ENCODE measurements at regions not wholly inside any gene's neighbourhood (a gene's known extent, or its start where the extent isn't known, plus 50 kb on each side); places are given as distances from the start of the nearest gene placed in this dataset.

- no peak for DNase-seq
These were observed 206.6 kb upstream of the GPR26 start for GRCh38 chr10:123459371-123460091.

GRCh38 chr10:123462246-123462645 lies 203.9 kb upstream of the GPR26 start:
- DNase-seq = no peak

- no peak for DNase-seq
These were observed 203.4 kb upstream of the GPR26 start for GRCh38 chr10:123462756-123463155.

- DNase-seq = no peak
These were observed 203.0 kb upstream of the GPR26 start for GRCh38 chr10:123463181-123463580.

DNA sequence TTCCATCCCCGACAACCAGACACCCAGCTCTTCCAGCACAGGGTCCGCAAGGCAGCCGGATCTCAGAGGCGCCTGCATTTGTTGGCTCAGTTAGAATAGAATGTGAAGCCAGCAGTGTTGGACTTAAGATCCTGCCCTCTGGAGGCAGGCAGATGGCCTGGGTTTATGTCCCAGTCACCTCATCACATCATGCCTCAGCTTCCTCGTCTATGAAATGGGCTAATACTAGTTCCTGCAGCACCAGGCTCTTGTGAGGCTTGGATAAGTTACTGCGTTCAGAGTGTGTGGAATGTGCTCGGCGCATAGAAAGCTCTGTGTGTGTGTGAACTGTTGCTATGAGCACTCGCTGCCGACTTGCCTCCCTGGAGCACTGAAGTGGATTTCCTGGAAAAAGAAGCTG lies 202.5 kb upstream of the GPR26 start:
- no peak for DNase-seq

DNA sequence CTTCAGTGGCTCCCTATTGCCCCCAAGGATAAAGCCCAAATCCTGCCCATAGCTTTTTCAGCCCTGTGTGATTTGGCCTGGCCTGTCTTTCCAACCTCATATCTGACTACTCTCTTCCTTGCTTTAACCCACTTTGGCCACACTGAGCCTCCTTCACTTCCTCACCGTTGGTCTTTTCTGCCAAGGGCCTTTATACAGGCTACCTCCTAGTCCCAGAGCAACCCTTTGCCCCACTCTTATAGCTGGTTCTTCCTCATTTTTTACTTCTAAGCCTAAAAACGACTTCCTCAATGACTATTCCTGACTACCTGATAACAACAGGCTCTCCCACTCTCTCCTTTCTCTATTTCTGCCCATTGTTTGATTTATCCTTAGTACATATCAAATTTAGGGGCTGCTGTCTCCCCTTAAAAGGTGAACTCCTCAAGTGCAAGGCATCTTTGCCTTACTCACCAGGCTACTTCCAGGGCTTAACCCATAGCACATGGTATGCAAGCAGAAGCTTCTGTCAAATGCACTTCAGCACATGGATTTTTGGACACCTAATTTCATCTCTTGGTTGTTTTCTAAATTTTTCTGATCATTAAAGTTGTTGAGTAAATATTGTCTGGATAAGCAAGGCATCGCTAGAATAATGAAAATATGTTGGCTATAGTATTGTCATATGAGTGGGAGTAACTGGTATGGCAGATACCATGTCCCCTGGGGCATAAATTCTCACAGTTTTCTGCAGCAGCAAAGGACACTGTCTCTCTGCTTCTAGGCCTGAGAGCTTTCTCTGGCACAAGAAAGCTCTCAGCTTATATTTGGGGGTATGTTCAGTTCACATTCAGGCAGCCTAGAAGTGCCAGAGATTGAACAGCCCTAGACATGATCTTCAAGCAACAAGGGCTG lies 201.5 kb upstream of the GPR26 start:
- DNase-seq = no peak

DNA sequence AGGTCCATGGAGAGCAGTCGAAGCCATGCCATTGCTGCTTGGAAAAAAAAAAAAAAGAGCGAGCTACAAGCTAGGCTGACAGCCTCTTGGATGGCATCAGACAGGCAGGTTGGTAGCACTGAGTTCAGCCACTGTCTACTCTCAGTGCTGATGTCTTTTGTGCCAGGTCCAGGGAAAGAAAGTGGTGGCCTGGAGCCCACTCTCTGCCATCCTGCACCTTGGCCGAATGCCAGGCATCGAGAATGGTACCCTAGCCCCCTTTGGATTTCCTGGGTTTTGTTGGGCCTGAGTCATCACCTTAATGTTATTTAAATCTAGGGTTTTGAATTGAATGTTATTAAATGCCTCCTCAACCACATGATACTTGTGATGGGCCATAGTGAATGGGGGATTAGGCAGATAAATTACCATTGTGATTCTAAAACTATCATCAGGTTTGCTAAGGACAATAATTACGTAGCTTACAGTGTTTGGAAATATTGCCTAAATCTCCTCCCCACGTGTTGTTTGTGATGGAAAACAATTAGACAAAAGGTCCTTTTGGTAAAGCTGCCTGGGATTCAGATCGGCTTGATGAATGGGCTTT lies 195.7 kb upstream of the GPR26 start:
- DNase-seq = no peak

- no peak for DNase-seq
These were observed 194.3 kb upstream of the GPR26 start for GRCh38 chr10:123471811-123472210.

GRCh38 chr10:123472606-123473005 lies 193.5 kb upstream of the GPR26 start:
- peak; percentile 15 for DNase-seq

- DNase-seq = no peak
These were observed 191.5 kb upstream of the GPR26 start for GRCh38 chr10:123474700-123475099.

DNA sequence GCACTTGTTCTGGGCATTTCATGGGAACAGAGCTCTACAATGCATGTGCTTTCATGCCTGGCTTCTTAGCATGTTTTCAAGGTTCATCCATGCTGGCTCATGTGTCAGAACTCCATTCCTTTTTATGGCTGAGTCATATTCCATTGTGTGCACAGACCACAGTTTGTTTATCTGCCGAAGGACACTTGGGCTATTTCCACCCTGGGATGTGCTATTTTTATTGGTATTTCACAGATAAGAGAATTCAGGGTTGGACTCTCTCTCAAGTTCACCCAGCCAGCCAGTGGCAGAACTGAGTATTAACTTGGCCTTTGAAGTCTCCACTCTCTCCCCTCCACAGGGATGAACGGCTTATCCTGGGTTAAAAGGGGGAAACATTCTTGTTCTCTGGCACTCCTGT lies 190.7 kb upstream of the GPR26 start:
- DNase-seq = no peak

DNA sequence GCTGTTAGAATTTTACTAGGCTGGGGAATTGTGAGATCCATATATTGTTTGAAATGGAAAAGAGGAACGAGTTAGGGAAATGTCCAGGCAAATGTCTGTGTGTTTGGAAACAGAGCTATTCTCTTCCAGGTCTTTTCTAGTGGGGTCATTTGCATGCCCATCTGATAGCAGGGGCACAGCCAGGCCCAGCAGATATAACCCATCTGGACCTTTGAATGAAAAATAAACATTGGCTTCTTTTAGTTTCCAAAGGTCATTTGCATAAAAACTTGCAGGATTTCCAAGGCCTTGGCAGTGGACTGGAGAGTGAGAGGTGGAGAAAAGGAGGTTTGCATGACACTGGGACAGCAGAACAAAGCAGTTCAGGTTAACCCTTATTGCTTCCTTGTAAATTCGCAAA lies 188.0 kb upstream of the GPR26 start:
- DNase-seq = no peak

GRCh38 chr10:123479640-123480039 lies 186.5 kb upstream of the GPR26 start:
- DNase-seq = no peak

DNA sequence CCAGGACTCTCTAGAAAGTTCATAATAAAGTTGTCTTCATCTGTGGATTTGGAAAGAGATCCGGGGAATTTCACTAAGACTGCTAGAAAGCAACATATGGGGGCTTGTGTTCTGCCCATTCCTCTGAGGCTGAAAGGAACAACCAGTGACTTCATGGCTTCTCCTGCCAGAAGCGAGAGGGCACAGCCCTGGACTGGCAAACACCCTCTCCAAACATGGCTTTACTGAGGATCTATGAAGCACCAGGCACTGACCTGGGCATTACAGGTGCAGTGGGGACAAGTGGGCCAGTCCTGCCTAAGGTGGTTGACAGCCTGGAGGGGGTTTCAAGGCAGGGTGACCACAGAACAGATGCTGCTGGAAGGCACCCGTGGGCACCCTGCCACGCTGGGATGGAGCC lies 185.8 kb upstream of the GPR26 start:
- no peak for DNase-seq

- no peak for DNase-seq
These were observed 185.3 kb upstream of the GPR26 start for GRCh38 chr10:123480845-123481244.

- no peak for DNase-seq
These were observed 181.4 kb upstream of the GPR26 start for GRCh38 chr10:123484722-123485121.

GRCh38 chr10:123485341-123485960 lies 180.7 kb upstream of the GPR26 start:
- no peak for DNase-seq

GRCh38 chr10:123488436-123488835 lies 177.7 kb upstream of the GPR26 start:
- DNase-seq = no peak

GRCh38 chr10:123491364-123491763 lies 174.8 kb upstream of the GPR26 start:
- no peak for DNase-seq

GRCh38 chr10:123492016-123492415 lies 174.1 kb upstream of the GPR26 start:
- no peak for DNase-seq

- DNase-seq = no peak
These were observed 171.8 kb upstream of the GPR26 start for GRCh38 chr10:123494301-123494808.

DNA sequence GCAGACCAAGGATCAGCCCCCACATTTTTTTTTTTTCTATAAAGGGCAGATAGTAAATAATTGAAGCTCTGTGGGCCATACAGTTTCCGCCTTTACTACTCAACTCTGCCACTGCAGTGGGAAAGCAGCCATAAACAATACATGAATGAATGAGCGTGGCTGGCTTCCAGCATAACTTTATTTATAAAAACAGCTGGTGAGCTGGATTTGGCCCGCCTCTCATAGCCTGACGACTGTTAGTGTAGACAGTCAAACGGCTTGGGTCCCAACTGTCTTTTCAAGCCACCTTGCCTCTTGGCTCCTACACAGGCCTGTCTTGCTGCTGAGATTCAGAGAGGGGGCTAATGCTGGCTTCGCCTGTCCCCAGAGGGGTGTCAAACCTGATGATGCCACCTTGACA lies 169.8 kb upstream of the GPR26 start:
- peak; percentile 79 for DNase-seq

All from tongue (tissue), 1 donor.